HG02610 (cell line): ENCODE measurements at regions not wholly inside any gene's neighbourhood (a gene's known extent, or its start where the extent isn't known, plus 50 kb on each side); places are given as distances from the start of the nearest gene placed in this dataset.
"Not testable (repeated sequence)": the region's sequence is repeated elsewhere in the genome, so short reads cannot be mapped to it uniquely, and the experiment has no call there.

Experiments
- ATAC-seq: cut with Tn5 transposase; IDR thresholded peaks from one replicate; pipeline ENCODE4 v1.9.1; 2021; ENCODE audit warnings: mild to moderate bottlenecking, moderate library complexity; ENCODE audit not compliant: unreplicated experiment

DNA sequence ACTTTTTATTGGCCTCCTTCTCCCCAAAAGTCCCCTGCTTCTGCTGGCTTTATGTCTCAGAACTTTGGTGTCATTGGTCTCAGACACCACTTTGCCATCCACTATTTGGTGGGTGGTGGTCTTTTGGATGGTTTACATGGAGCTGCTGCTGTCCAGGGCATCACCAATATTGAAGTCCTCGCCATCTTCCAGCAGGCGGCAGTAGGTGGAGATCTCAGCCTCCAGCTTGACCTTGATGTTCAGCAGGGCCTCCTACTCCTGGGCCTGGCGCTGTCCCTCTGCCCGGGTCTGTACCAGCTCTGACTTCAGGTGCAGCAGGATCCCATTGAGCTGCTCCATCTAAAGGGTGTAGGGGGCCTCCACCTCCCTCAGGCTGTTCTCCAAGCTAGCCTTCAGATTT, 148.4 kb upstream of the FOXA2 start:
- ATAC-seq, result no peak

DNA sequence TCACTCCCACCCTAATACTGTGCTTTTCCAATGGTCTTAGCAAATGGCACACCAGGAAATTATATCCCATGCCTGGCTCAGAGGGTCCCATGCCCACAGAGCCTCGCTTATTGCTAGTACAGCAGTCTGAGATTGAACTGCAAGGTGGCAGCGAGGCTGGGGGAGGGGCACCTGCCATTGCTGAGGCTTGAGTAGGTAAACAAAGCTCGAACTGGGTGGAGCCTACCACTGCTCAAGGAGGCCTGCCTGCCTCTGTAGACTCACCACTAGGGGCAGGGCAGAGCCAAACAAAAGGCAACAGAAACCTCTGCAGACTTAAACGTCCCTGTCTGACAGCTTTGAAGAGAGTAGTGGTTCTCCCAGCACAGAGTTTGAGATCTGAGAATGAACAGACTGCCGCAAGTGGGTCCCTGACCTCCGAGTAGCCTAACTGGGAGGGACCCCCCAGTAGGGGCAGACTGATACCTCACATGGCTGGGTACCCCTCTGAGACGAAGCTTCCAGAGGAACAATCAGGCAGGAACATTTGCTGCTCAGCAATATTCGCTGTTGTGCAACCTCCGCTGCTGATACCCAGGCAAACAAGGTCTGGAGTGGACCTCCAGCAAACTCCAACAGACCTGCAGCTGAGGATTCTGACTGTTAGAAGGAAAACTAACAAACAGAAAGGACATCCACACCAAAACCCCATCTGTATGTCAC, 150.7 kb upstream of the FOXA2 start:
- not testable (repeated sequence) for ATAC-seq

DNA sequence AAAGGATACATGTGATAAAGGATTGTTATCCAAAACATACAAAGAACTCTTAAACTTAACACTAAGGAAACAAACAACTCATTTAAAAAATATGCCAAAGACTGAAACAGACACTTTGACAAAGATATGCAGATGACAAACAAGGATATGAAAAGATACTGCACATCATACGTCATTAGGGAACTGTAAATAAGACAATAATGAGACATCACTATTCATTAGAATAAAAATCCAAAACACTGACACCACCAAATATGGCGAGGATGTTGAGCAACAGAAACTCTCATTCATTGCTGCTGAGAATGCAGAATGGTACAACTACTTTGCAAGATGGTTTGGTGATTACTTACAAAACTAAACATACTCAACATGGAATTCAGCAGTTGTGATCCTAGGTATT, 156.5 kb upstream of the FOXA2 start:
- no peak for ATAC-seq

DNA sequence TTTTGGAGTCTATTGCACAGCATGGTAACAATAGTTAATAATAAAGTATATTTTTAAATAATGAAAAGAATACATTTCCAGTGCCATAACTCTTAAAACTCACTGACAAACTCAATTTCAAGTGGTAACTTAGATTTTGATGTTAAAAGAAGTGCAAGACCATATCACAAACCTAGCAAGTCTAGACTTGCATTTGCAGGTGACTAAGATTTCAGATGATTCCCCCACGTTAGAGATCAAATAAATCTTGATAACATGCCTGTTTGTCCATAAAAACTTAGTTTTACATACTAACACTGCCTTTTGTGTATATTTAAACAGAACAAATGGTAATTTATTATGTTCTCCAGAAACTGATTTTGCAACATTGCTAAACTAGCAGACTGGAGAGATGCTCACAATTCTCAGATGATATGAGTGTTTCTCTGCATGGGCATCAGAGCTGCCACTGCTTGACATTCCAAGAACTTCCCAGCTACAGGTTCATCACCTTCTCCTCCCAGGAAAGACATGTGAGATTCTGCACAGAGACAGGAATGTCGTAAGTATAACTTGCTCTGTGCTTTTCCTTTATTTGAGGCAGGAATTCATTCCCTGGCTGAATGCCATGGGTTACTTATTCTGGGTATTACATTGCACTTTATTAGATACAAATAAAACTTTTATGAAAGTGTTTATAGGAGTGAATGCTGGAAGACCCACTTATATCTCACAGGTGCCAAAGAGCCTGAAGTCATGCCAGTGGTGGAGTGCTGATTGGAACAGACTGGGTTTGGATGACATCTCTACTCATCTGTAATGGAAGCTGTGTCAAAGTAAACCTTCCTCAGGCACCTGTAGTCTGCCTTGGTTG, 160.2 kb upstream of the FOXA2 start:
- no peak for ATAC-seq

DNA sequence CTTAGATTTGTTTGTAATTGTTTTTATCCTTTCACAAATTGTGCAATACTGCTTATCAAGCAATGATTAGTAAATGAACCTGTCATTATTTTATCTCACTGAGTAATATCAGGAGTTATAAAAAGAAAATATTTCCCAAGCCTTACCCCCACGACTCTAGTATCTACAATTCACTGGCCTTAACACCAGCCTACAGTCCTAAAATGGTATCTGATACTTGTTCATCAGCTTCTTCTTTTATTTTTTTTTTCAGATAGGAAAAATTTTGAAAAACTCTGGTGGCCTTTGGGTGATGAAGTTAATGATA, 160.8 kb upstream of the FOXA2 start:
- no peak for ATAC-seq

DNA sequence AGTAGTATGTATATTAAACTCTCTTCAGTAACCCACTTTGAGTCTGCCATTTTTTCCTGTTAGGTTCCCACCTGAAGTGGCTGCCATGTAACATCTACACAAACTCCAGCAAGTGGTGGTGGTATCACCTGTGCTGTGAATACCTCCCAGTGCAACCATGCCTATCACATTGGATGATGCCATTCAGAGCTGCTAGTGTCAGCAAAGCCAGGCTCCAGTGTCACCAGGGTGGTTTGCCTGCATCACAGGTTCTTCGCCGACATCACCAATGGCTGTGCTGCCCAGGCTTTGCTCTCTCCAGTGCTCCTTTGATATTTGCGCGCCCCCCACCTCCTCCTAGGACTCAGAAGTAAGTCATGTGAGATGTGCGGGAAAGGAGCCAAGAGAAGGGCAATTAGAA, 162.6 kb upstream of the FOXA2 start:
- no peak for ATAC-seq

DNA sequence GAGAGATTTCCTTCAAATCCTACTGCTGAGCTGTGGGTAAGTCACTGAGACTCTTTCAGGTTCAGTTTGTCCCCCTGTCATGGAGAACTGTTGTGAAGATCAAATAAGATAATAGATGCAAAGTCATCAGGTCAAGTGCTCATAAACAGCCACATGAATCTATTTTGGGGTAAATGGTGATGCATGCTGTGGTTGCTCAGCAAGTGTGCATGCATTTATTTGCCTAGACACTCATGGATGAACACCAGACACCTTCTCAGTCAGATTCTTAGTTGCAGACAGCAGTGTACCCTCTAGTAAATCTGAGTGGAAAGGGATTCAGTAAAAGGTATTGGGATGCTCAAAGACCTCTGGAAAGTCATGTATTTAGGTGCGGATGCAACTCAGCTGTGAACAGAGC, 168.0 kb upstream of the FOXA2 start:
- ATAC-seq, result no peak

DNA sequence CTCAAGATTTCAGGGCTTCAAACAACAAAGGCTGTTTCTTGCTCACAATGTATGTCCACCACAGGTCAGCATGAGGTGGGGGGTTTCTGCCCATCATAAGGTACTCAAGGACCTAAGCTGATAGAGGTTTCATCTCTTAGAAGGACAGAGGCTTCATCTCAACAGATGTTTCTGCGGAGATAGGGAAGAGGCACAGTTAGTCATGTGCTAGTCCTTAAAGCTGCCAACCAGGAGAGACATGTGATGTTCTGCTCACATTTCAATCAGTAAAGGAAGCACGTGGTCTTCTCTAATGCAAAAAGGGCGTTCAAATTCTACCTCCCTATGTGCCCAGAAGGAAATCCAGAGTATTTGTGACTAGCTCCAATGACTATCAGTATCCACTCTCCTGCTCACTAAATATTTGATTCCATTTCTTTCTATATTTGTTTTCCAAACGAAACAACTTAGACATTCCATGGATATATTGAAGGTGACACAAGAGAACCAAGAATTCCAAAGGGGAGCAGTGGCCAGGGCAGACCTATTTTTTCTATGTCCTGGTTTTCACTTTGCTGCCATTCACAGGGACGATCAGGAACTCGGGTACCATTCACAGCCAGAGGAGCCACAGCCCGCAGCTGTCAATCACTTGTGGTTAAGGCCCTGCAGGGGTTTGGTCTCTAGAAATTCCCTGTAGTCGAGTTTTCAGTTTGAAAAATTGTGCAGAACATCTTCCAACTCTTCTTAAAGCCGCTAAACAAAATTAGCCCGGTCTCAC, 173.2 kb upstream of the FOXA2 start:
- ATAC-seq, result no peak

DNA sequence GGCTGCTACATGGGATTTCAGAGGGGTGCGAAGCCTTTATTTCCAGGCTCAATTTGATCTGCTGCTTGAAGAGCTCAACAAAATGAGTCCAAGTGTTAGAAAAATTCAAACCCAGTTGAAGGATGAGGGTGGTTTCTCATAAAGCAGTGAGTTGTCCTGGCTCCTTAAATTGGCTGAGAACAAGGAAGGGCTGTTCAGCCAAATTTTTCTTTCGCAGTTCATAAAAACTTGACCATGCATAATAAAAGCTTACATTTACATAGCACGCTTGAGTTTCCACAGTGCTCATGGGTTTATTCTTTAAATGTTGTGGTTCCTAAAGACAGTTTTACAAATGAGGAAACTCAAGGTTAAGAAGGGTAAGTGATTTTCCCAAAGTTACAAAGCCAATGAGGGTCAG, 174.4 kb upstream of the FOXA2 start:
- ATAC-seq, result no peak

DNA sequence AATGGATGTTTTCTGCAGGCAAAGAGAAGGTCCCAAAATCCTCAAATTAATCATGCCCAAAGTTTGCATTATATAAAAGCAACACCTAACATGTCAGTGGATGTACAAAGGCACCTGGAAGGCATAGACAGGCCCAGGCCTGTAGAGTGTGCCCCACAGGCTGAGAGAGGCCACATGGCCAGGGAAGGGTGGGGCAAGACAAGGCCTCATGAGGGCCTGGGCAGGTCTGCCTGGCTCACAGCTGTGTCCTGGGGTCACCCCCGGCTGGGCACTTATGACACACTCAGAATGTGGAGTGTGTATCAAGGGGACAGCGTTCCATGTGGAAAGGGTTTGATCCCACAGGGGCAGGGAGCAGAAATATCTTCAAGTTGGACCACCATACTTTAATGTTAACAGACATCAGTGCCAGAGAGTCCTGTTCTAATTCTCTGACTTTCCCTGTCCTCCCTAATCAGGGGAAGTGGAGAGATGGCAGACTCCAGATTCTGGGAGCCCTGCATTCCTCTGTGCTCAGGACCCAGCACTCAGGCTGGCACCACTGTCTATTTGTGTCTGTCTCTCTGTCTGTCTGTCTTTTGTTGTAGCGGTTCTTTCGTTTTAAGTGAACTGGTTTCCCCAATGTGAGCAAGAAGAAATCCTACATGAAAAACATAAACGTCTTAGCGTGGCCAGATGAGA, 178.3 kb upstream of the FOXA2 start:
- no peak for ATAC-seq

DNA sequence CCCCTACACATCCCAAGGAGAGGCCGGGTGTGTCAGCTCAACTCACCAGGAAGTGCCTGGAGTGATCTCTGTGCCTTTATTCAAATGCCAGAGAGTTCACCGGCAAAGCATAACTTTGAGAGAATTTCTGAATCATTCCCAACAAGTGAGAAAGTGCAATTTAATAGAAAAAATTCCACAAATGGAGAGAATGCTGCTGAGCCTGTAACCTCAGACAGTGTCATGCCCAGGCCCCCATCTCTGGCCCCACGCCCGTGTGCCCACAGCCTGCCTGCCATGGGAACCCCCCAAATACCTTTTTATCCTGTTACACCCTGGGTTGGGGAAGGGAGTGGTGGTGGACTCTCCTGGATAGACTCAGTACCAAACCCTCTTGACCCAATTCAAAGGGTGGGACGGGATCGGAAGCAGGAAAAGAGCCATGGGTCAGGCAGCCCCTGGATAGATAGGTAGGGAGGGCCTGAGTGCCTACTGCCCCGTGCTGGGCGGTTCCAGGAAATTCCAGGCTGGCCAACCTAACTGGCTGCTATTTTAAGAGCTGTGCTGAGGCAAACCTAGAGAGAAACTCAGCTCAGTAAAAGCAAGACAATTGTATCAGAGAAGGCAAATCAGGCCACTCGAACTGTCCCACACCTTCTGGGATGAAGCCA, 179.0 kb upstream of the FOXA2 start:
- ATAC-seq, result no peak

DNA sequence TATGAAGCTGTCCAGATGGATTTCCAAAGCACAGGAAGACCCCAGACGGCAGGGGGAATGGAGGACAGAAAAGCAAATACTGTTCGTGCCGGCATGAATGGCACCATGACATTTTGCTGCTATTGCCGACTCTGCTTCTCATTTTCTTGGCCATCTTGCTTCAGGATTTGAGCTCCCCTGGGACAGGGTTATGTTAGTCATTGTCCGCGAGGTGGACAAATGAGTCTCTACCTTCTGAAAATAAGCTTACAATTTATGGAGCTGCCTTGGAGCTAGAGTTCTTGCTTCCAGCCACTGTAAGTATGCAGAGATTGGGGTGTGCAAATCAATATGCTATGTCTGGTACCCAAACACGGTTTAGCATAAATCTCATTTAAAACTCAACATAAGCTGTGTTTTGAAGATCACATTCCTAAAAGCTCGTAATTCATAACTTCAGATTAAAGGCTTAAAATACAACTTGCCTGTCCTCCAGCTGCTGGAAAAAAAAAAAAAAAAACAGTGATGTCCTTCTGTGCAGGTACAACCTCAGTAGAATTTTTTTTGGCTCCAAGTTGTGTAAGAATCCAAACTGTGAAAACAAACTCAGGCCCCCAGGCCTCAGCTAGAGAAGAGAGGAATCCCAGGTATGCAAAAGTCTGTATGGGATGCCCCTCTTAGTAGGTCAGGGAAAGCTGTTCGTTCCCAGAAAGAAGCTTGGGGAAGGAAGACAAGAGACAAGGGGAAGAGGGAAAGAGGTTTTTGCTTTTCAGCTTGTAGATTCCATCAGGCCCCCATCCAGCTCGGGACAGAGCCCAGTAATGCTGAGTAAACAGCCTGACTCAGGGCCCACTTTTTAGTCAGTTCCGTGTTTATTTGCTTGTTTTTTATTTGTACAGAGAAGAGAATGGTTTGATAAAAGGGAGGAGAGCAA, 184.2 kb upstream of the FOXA2 start:
- ATAC-seq, result no peak

DNA sequence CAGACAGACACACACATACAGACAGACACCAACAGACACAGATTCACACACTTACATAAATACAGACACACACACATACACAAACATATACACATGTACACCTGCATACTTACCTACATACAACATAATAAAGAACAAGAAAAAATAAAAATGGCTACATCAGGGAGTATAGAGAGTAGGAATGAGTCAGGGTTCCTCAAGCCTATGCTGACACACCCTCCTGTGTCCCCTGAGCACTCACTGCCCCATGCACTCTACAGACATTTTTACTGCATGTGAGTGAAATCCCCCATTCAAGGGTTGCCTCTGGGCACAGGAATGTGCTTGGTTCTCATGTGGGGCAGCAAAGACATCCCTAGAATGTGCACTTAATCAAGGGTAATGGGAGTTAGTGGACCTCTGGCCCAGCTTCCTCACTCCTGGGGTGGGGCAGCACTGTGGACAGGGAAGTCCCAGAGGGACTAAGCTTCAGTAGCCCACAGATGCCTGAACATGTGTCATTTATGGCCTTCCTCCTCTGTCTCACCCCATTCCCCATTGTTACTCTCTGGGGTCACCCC, 185.9 kb upstream of the FOXA2 start:
- no peak for ATAC-seq

DNA sequence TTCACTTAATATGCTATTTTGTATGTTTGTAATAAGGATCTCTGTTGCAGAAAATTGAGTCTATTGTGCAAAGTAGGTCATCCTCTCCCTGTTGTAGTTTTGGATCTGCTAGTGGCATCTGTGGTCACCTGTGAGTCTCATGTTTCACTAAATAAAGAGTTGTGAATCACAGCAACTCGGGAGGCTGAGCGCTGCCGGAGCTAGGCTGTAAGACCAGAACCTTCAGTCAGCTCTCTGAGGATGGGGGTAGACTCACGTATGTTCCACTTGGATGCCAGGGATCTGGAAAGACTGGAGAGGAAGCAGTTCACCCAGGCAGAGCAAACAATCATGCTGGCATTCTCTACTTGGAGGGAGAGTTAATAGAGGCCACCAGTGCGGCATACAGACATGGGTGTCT, 187.3 kb upstream of the FOXA2 start:
- ATAC-seq, result no peak

DNA sequence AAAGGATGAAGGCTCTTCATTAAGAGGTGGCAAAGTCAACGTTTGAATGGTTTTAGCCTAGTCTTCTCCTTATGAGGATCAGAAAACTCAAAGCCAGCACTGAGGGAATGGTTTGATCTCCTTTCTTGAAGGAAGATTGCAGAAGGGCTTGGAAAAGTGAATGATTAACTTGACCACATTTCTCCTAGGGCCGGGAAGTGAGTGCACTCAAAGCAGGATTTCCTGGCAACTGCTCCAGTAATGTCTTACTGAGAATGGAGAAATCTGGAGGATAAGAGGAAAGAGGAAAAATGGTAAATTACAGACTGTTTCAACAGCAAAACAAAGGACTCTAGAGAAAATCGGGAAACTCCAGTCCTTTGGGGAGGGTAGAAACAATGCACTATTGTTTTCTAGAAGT, 189.0 kb upstream of the FOXA2 start:
- no peak for ATAC-seq

DNA sequence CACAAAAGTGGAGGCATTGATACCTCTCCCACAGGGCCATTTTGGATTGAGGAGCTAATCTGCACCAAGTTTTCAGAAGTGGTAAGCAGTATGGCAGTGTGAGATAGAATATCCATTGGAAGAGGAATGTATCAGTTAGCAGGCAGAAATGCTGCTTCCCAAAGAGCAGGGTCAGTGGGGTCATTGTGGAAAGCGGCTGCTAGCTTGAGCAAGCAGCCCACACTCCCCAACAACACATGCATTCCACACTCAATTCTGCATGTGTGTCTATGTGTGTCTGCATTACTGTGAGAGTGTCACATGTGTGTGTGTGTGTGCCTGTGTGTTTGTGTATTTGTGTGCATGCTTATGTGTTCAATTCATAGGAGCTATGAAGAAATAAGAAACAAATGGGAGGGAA, 190.9 kb upstream of the FOXA2 start:
- ATAC-seq, result no peak

DNA sequence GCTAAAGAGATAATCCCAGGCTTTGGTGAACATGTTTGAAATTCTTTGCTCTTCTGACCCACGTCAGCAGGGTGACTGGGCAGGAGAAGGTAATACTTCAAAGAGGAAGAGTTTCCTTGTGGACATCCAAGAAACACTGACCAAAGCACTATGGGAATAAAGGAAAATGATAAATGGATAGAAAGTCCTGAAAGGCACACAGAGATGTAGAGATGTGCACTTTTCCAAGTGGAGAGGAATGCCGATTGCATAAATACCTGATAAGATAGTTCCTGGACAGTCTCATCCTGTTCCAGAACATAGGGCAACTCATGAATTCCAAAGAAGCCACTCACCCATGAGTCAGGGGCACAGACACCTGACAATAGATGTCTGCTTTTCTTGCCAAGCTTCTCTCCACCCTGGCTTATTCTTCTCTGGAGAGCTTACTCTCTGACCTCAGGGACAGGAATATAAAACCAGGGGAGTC, 191.3 kb upstream of the FOXA2 start:
- no peak for ATAC-seq

DNA sequence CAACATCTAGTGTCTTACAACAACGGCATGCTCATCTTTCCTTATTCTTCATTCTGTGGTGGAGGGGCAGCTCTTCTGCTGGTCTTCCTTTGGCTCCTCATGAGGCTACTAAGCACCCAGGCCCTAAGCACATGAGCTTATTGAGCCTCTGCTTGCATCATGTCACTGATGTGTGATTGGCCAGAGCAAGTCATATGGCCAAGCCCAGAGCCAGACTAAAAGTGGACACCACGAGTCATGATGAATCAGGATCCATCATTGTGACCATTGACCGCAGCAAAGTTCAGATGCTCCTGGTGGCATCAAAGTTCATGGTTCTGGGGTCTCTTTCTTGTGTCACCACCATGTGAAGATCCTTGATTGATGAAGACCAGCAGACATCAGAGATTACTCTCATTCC, 192.0 kb upstream of the FOXA2 start:
- no peak for ATAC-seq

DNA sequence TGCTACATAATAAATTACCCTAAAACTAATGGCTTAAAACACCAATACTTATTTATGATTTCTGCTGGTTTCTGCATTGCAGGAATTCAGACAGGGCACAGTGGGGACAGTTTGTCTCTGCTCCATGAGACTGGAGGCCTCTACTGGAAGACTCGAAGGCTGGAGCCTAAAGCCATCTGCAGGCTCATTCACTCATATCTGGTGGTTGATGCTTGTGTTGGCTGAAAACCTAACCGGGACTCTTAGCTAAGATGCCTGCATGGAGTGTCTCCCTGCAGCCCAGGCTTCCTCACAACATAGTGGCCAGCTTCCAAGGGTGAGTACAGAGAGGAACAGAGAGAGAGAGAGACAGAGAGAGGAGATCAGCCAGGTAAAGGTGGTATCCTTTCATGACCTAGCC, 195.5 kb upstream of the FOXA2 start:
- no peak for ATAC-seq
